Endothelial cell of umbilical vein (primary cell): ENCODE measurements at regions not wholly inside any gene's neighbourhood (a gene's known extent, or its start where the extent isn't known, plus 50 kb on each side); places are given as distances from the start of the nearest gene placed in this dataset.

Source experiments
- BruUV-seq: library from RNA; stranded (reverse); fragments of 400-500 nt; replicated peaks from 2 replicates; lab custom pipeline; 2021; lab: Mats Ljungman, UMichigan
- CTCF ChIA-PET: fragments of 300-600, 350-600 bp; sonication (Branson Sonifier 250); formaldehyde crosslinking; loops from one replicate; lab custom pipeline; 2021; ENCODE audit warnings: antibody characterized with exemption, inconsistent platforms; lab: Charles Lee
- POLR2A ChIA-PET: fragments of 300-600, 350-600 bp; sonication (Branson Sonifier 250); formaldehyde crosslinking; loops from one replicate; lab custom pipeline; 2021; ENCODE audit warnings: antibody characterized with exemption, inconsistent platforms; lab: Charles Lee
- DNase-seq: peaks from one replicate; pipeline ENCODE4 v3.0.0-alpha.2; 2011; ENCODE audit warnings: low read depth, low spot score
- FAIRE-seq: peaks from 2 replicates; lab custom pipeline; 2011; peaks lifted over from hg19 to GRCh38; lab: Jason Lieb, UNC
- H2AFZ ChIP-seq: 2 replicates; pipeline ENCODE4 v1.6.0; 2012; ENCODE audit warnings: low read depth, low read length, control low read depth, inconsistent platforms
- H3K27ac ChIP-seq: 2 replicates; pipeline ENCODE4 v1.5.1; 2011; ENCODE audit warnings: low read depth, mild to moderate bottlenecking, control low read depth, low read length, moderate library complexity; ENCODE audit not compliant: insufficient read depth
- H3K27me3 ChIP-seq, 2 experiments: 2 replicates each; pipeline versions ENCODE4 v1.6.0 to v1.6.1; 2011; ENCODE audit warnings: low read length in 2 of 2, mixed read lengths in 1 of 2; ENCODE audit not compliant: control insufficient read depth in 2 of 2, insufficient read depth in 2 of 2
- H3K36me3 ChIP-seq, 2 experiments: 2 replicates in 1 of 2; 3 replicates in 1 of 2; pipeline ENCODE4 v1.5.1; 2011; ENCODE audit warnings: low read length in 2 of 2, mild to moderate bottlenecking in 1 of 2, moderate library complexity in 1 of 2; ENCODE audit not compliant: control insufficient read depth in 2 of 2, insufficient read depth in 2 of 2; ENCODE audit errors: extremely low read depth in 1 of 2
- H3K4me1 ChIP-seq: 3 replicates; pipeline ENCODE4 v1.5.1; 2011; ENCODE audit warnings: mild to moderate bottlenecking, low read length; ENCODE audit not compliant: control insufficient read depth, insufficient read depth; ENCODE audit errors: extremely low read depth
- H3K4me2 ChIP-seq: 2 replicates; pipeline ENCODE4 v1.6.1; 2011; ENCODE audit warnings: low read length, control low read depth, mixed read lengths; ENCODE audit not compliant: insufficient read depth
- H3K4me3 ChIP-seq, 3 experiments: fragments of 200-600 bp in 1 of 3; sonication (generic), shearing (Covaris generic) in 1 of 3; replicated peaks in 1 of 3; 2 replicates each; pipeline ENCODE4 v1.5.1; 2011 to 2016; ENCODE audit warnings: control low read depth in 3 of 3, low read length in 3 of 3, mild to moderate bottlenecking in 2 of 3, inconsistent platforms in 1 of 3, low read depth in 1 of 3, moderate library complexity in 1 of 3; ENCODE audit not compliant: insufficient read depth in 1 of 3
- H3K79me2 ChIP-seq: 2 replicates; pipeline ENCODE4 v1.6.0; 2012; ENCODE audit warnings: low read length, inconsistent platforms; ENCODE audit not compliant: control insufficient read depth, insufficient read depth
- H3K9ac ChIP-seq: replicated peaks from 2 replicates; pipeline ENCODE3; 2011; ENCODE audit warnings: low read length, control low read depth; ENCODE audit not compliant: insufficient read depth; ENCODE audit errors: extremely low read depth
- H3K9me1 ChIP-seq: replicated peaks from 3 replicates; pipeline ENCODE4 v1.6.0; 2011; ENCODE audit warnings: mild to moderate bottlenecking, low read length; ENCODE audit not compliant: control insufficient read depth, insufficient read depth; ENCODE audit errors: extremely low read depth
- H3K9me3 ChIP-seq: replicated peaks from 2 replicates; pipeline ENCODE4 v1.5.1; 2012; ENCODE audit warnings: low read length, inconsistent platforms; ENCODE audit not compliant: control insufficient read depth, insufficient read depth
- H4K20me1 ChIP-seq: replicated peaks from 2 replicates; pipeline ENCODE3; 2011; ENCODE audit warnings: mild to moderate bottlenecking, low read length; ENCODE audit not compliant: control insufficient read depth, insufficient read depth; ENCODE audit errors: extremely low read depth
- CTCF ChIP-seq, 2 donors: IDR thresholded peaks; 1 replicate in 1 of 2; 2 replicates in 1 of 2; pipeline ENCODE4 v1.5.1; 2011; ENCODE audit warnings: low read length in 2 of 2, mild to moderate bottlenecking in 2 of 2, moderate library complexity in 2 of 2, control low read depth in 1 of 2, inconsistent platforms in 1 of 2, low read depth in 1 of 2; ENCODE audit not compliant: insufficient read depth in 1 of 2; ENCODE audit errors: extremely low read depth in 1 of 2
- EZH2 ChIP-seq: IDR thresholded peaks from 2 replicates; pipeline ENCODE4 v1.6.1; 2012; ENCODE audit warnings: borderline replicate concordance, low read depth, mild to moderate bottlenecking, moderate library complexity, low read length, inconsistent platforms; ENCODE audit not compliant: severe bottlenecking
- FOS ChIP-seq: IDR thresholded peaks from 2 replicates; pipeline ENCODE4 v1.6.1; 2011; ENCODE audit warnings: mild to moderate bottlenecking, low read length, moderate library complexity, borderline replicate concordance; ENCODE audit not compliant: insufficient read depth
- GATA2 ChIP-seq: IDR thresholded peaks from 2 replicates; pipeline ENCODE4 v1.7.0; 2011; ENCODE audit warnings: low read depth, mild to moderate bottlenecking, moderate library complexity, mixed read lengths, low read length; ENCODE audit not compliant: insufficient read length, insufficient read depth
- JUN ChIP-seq: IDR thresholded peaks from 2 replicates; pipeline ENCODE4 v1.6.1; 2011; ENCODE audit warnings: borderline replicate concordance, low read depth; ENCODE audit not compliant: insufficient read length, insufficient read depth
- MAX ChIP-seq: IDR thresholded peaks from 2 replicates; pipeline ENCODE4 v1.6.1; 2011; ENCODE audit not compliant: insufficient read depth, insufficient read length
- MYC ChIP-seq: IDR thresholded peaks from one replicate; pipeline ENCODE4 v1.6.1; 2011; ENCODE audit warnings: mild to moderate bottlenecking, low read depth, low read length
- POLR2A ChIP-seq: IDR thresholded peaks from 2 replicates; pipeline ENCODE4 v1.6.1; 2012; ENCODE audit warnings: low read depth, mild to moderate bottlenecking, control low read depth, low read length
- POLR2AphosphoS5 ChIP-seq: IDR thresholded peaks from 2 replicates; pipeline ENCODE4 v1.6.1; 2012; ENCODE audit warnings: low read depth, mild to moderate bottlenecking, control low read depth, low read length, moderate library complexity; ENCODE audit not compliant: insufficient read depth
- dilution Hi-C: fragments of 300-500 bp; cut with MboI; formaldehyde crosslinking; loops from one replicate; pipeline ENCODE4 v1.15.0; 2019; ENCODE audit warnings: low sequenced_read_pairs; ENCODE audit not compliant: extremely low pct_ligation_motif_present
- intact Hi-C: fragments of 100-400 bp; cut with micrococcal nuclease; formaldehyde crosslinking; loops from one replicate; pipeline ENCODE4 v1.10.0; 2022

GRCh38 chr3:76610150-76610549, 429.7 kb upstream of the ROBO2 start:
- no peak for DNase-seq
- ChIA-PET POLR2A (no interaction called here), CTCF (no interaction called here)
- no peak overlapping the region for H3K9ac ChIP-seq
- no peaks in the 10 kb centered on the region for H4K20me1 ChIP-seq
- no peaks in the 10 kb centered on the region for H3K9me1 ChIP-seq
- no peak for FAIRE-seq
- H3K4me3 ChIP-seq = no peak overlapping the region
- dilution Hi-C loops (no loop called here), intact Hi-C loops (no loop called here)
- no peak overlapping the region for H3K4me2 ChIP-seq
- no peaks in the 10 kb centered on the region for H3K36me3 ChIP-seq
- H3K27me3 ChIP-seq = no peaks in the 10 kb centered on the region
- no peaks in the 10 kb centered on the region for H3K79me2 ChIP-seq
- BruUV-seq = no TSS peak
- H2AFZ ChIP-seq = no peak overlapping the region
- TF ChIP-seq MYC (no peak), MAX (no peak), POLR2AphosphoS5 (no peak), EZH2 (no peak), GATA2 (no peak), JUN (no peak), FOS (no peak), CTCF (IDR thresholded peaks at IDR 0.05; ENCODE audit: extremely low read depth in 1 of 2, insufficient read depth in 1 of 2, low read depth in 1 of 2, low read length in 2 of 2) (no peak), POLR2A (no peak)
- H3K4me1 ChIP-seq = no peaks in the 10 kb centered on the region
- no peaks in the 10 kb centered on the region for H3K9me3 ChIP-seq
- H3K27ac ChIP-seq = no peak overlapping the region
